Neural cell (in vitro differentiated cells): ENCODE measurements at regions not wholly inside any gene's neighbourhood (a gene's known extent, or its start where the extent isn't known, plus 50 kb on each side); places are given as distances from the start of the nearest gene placed in this dataset.

Experiments used
- H2AFZ ChIP-seq: fragments of 200-600, 300-800 bp; sonication (generic), shearing (Covaris generic); 2 replicates; pipeline ENCODE4 v1.6.0; 2014; ENCODE audit warnings: low read depth, mild to moderate bottlenecking, antibody characterized with exemption, low read length, moderate library complexity
- H3F3A ChIP-seq: fragments of 200-600 bp; shearing (Covaris generic); 2 replicates; pipeline ENCODE4 v1.6.1; 2016; ENCODE audit warnings: mild to moderate bottlenecking, moderate library complexity, mixed read lengths, antibody characterized with exemption, low read length; ENCODE audit not compliant: insufficient read depth, poor library complexity, severe bottlenecking
- H3K27ac ChIP-seq: fragments of 200-600, 300-800 bp; sonication (generic), shearing (Covaris generic); 2 replicates; pipeline ENCODE4 v1.5.1; 2014; ENCODE audit warnings: mild to moderate bottlenecking, low read length, moderate library complexity
- H3K27me3 ChIP-seq: fragments of 300-800, 200-600 bp; sonication (generic), shearing (Covaris generic); 2 replicates; pipeline ENCODE4 v1.6.0; 2014; ENCODE audit warnings: mild to moderate bottlenecking, low read depth, low read length, moderate library complexity; ENCODE audit not compliant: insufficient read depth
- H3K36me3 ChIP-seq: fragments of 300-800, 200-600 bp; sonication (generic), shearing (Covaris generic); 2 replicates; pipeline ENCODE4 v1.5.1; 2014; ENCODE audit warnings: mild to moderate bottlenecking, antibody characterized with exemption, low read length, moderate library complexity; ENCODE audit not compliant: insufficient read depth
- H3K4me2 ChIP-seq: fragments of 300-800, 200-600 bp; sonication (generic), shearing (Covaris generic); 2 replicates; pipeline ENCODE4 v1.6.0; 2014; ENCODE audit warnings: mild to moderate bottlenecking, low read length
- H3K4me3 ChIP-seq: fragments of 300-800, 200-600 bp; sonication (generic), shearing (Covaris generic); 2 replicates; pipeline ENCODE4 v1.5.1; 2014; ENCODE audit warnings: mild to moderate bottlenecking, low read length, moderate library complexity
- H3K79me2 ChIP-seq: fragments of 200-600 bp; shearing (Covaris generic); replicated peaks from 2 replicates; pipeline ENCODE4 v1.6.0; 2014; ENCODE audit warnings: mild to moderate bottlenecking, low read length, moderate library complexity; ENCODE audit not compliant: insufficient read depth
- H3K9ac ChIP-seq: fragments of 300-800, 200-600 bp; sonication (generic), shearing (Covaris generic); 2 replicates; pipeline ENCODE4 v1.6.1; 2016; ENCODE audit warnings: mild to moderate bottlenecking, low read length, mixed read lengths
- H3K9me2 ChIP-seq: fragments of 200-600 bp; shearing (Covaris generic); 2 replicates; pipeline ENCODE4 v1.6.1; 2016; ENCODE audit warnings: mild to moderate bottlenecking, low read length, mixed read lengths; ENCODE audit not compliant: insufficient read depth
- H3K9me3 ChIP-seq: fragments of 200-600, 300-800 bp; sonication (generic), shearing (Covaris generic); 2 replicates; pipeline ENCODE4 v1.6.1; 2016; ENCODE audit warnings: mild to moderate bottlenecking, mixed run types, low read length, moderate library complexity, mixed read lengths
- H4K20me1 ChIP-seq: fragments of 200-600 bp; shearing (Covaris generic); 2 replicates; pipeline ENCODE4 v1.6.1; 2016; ENCODE audit warnings: mild to moderate bottlenecking, mixed run types; ENCODE audit not compliant: insufficient read depth
- EP300 ChIP-seq: fragments of 450-650 bp; conservative IDR thresholded peaks from 2 replicates; pipeline ENCODE4 v1.6.1; 2014; ENCODE audit warnings: antibody characterized with exemption, mild to moderate bottlenecking, moderate library complexity; ENCODE audit not compliant: poor library complexity, severe bottlenecking
- EZH2 ChIP-seq: fragments of 200-600, 300-800 bp; shearing (Covaris generic), sonication (generic); IDR thresholded peaks from 2 replicates; pipeline ENCODE4 v1.6.1; 2014; ENCODE audit warnings: antibody characterized with exemption, low read length, borderline replicate concordance, mild to moderate bottlenecking; ENCODE audit not compliant: insufficient read depth, poor library complexity, severe bottlenecking
- MXI1 ChIP-seq: fragments of 450-650 bp; conservative IDR thresholded peaks from 2 replicates; pipeline ENCODE4 v1.6.1; 2014; ENCODE audit warnings: antibody characterized with exemption, mild to moderate bottlenecking; ENCODE audit not compliant: poor library complexity, severe bottlenecking
- POLR2AphosphoS5 ChIP-seq: IDR thresholded peaks from 2 replicates; pipeline ENCODE4 v1.6.1; 2012
- RAD21 ChIP-seq: fragments of 450-650 bp; conservative IDR thresholded peaks from 2 replicates; pipeline ENCODE4 v1.6.1; 2014; ENCODE audit warnings: antibody characterized with exemption, mild to moderate bottlenecking, moderate library complexity
- SMC3 ChIP-seq: fragments of 450-650 bp; conservative IDR thresholded peaks from 2 replicates; pipeline ENCODE4 v1.6.1; 2014; ENCODE audit warnings: antibody characterized with exemption, mild to moderate bottlenecking, moderate library complexity; ENCODE audit not compliant: poor library complexity
- TAF1 ChIP-seq: IDR thresholded peaks from 2 replicates; pipeline ENCODE4 v1.6.1; 2012; ENCODE audit warnings: low read depth
- TF ChIP-seq, protein P1 (sequence below): fragments of 450-650 bp; IDR thresholded peaks from 2 replicates; pipeline ENCODE4 v1.5.1; 2014; ENCODE audit warnings: antibody characterized with exemption, mild to moderate bottlenecking, moderate library complexity; ENCODE audit not compliant: poor library complexity, severe bottlenecking
- TF ChIP-seq, protein P2 (sequence below): IDR thresholded peaks from 2 replicates; pipeline ENCODE4 v1.6.1; 2012; ENCODE audit warnings: borderline replicate concordance

DNA sequence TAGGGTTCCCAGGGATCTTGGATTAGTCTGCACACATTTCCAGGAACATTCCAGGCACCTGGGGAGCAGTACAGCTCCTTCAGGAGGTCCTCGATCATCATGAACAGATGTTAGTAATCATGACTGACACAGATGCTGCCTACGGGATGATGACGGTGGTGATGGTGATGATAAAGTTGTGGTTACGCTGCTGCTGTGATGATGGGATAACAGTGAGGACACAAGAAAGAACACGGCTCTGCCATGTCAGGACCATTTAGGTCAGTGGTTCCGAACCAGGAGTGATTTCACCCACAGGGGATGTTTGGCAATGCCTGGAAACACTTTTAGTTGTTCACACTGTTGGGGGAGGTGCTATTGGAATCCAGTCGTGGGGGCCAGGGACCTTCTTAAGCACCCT, 1193.0 kb downstream of the UQCRFS1 start:
- Histone ChIP-seq H3K4me3 (no peak overlapping the region), H3K36me3 (no peaks in the 10 kb centered on the region), H3K9me3 (no peaks in the 10 kb centered on the region), H3K9ac (no peak overlapping the region), H2AFZ (no peak overlapping the region), H3K4me2 (no peak overlapping the region), H4K20me1 (no peaks in the 10 kb centered on the region), H3K27ac (no peak overlapping the region), H3K79me2 (no peaks in the 10 kb centered on the region), H3K9me2 (no peaks in the 10 kb centered on the region), H3K27me3 (no peaks in the 10 kb centered on the region), H3F3A (no peaks in the 10 kb centered on the region)
- TF ChIP-seq POLR2AphosphoS5: no peak
- TF ChIP-seq RAD21: no peak
- TF ChIP-seq SMC3: no peak
- TF ChIP-seq, protein P1, sequence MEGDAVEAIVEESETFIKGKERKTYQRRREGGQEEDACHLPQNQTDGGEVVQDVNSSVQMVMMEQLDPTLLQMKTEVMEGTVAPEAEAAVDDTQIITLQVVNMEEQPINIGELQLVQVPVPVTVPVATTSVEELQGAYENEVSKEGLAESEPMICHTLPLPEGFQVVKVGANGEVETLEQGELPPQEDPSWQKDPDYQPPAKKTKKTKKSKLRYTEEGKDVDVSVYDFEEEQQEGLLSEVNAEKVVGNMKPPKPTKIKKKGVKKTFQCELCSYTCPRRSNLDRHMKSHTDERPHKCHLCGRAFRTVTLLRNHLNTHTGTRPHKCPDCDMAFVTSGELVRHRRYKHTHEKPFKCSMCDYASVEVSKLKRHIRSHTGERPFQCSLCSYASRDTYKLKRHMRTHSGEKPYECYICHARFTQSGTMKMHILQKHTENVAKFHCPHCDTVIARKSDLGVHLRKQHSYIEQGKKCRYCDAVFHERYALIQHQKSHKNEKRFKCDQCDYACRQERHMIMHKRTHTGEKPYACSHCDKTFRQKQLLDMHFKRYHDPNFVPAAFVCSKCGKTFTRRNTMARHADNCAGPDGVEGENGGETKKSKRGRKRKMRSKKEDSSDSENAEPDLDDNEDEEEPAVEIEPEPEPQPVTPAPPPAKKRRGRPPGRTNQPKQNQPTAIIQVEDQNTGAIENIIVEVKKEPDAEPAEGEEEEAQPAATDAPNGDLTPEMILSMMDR: no peak
- no peak for TF ChIP-seq TAF1
- no peak for TF ChIP-seq EP300
- no peak for TF ChIP-seq EZH2
- no peak for TF ChIP-seq MXI1
- TF ChIP-seq, protein P2, sequence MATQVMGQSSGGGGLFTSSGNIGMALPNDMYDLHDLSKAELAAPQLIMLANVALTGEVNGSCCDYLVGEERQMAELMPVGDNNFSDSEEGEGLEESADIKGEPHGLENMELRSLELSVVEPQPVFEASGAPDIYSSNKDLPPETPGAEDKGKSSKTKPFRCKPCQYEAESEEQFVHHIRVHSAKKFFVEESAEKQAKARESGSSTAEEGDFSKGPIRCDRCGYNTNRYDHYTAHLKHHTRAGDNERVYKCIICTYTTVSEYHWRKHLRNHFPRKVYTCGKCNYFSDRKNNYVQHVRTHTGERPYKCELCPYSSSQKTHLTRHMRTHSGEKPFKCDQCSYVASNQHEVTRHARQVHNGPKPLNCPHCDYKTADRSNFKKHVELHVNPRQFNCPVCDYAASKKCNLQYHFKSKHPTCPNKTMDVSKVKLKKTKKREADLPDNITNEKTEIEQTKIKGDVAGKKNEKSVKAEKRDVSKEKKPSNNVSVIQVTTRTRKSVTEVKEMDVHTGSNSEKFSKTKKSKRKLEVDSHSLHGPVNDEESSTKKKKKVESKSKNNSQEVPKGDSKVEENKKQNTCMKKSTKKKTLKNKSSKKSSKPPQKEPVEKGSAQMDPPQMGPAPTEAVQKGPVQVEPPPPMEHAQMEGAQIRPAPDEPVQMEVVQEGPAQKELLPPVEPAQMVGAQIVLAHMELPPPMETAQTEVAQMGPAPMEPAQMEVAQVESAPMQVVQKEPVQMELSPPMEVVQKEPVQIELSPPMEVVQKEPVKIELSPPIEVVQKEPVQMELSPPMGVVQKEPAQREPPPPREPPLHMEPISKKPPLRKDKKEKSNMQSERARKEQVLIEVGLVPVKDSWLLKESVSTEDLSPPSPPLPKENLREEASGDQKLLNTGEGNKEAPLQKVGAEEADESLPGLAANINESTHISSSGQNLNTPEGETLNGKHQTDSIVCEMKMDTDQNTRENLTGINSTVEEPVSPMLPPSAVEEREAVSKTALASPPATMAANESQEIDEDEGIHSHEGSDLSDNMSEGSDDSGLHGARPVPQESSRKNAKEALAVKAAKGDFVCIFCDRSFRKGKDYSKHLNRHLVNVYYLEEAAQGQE: no peak

DNA sequence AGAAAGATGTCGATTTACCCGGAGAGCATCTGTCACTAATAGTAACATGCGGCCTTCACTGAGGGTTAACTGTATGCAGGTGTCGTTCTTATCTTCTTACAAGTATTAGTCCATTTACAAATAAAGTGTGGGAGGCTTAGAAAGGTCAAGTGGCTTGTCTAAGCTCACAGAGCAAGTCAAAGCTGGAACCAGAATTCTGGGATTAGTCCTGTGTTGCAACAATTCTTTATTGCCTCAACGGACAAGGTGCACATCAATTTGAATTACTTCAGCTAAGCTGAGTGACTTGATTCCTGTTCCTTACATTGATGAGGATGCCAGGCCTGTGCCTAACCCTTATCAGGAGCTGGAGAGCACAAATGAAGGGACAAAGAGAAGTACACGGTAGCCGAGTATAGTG, 1193.6 kb downstream of the UQCRFS1 start:
- Histone ChIP-seq H3K79me2 (no peaks in the 10 kb centered on the region), H3K27me3 (no peaks in the 10 kb centered on the region), H3K4me2 (no peak overlapping the region), H2AFZ (no peak overlapping the region), H3K27ac (no peak overlapping the region), H3K36me3 (no peaks in the 10 kb centered on the region), H3K9ac (no peak overlapping the region), H4K20me1 (no peaks in the 10 kb centered on the region), H3K9me2 (no peaks in the 10 kb centered on the region), H3K9me3 (no peaks in the 10 kb centered on the region), H3F3A (no peaks in the 10 kb centered on the region), H3K4me3 (no peak overlapping the region)
- no peak for TF ChIP-seq MXI1
- TF ChIP-seq TAF1: no peak
- TF ChIP-seq EP300: no peak
- TF ChIP-seq, protein P2: no peak
- no peak for TF ChIP-seq POLR2AphosphoS5
- TF ChIP-seq, protein P1: no peak
- no peak for TF ChIP-seq RAD21
- no peak for TF ChIP-seq EZH2
- no peak for TF ChIP-seq SMC3
